ENCODE measurements at regions not wholly inside any gene's neighbourhood (a gene's known extent, or its start where the extent isn't known, plus 50 kb on each side); places are given as distances from the start of the nearest gene placed in this dataset.
A peak's percentile ranks its signal among the peaks of the same experiment; 100 is the strongest.

- H3K4me3 ChIP-seq, result no peak overlapping the region
- no peaks in the 10 kb centered on the region for H3K9me3 ChIP-seq
- DNase-seq (no peak), ATAC-seq (peak in 1 of 2 donors; percentile 12)
- peak overlapping the region in 1 of 4 donors; percentile 29 for H3K27ac ChIP-seq
- TF ChIP-seq POLR2A (IDR thresholded peaks at IDR 0.05) (no peak), CTCF (IDR thresholded peaks at IDR 0.05 in 4 of 5, conservative IDR thresholded peaks at IDR 0.05 in 1 of 5) (no peak)
- no peaks in the 10 kb centered on the region for H3K36me3 ChIP-seq
- H3K27me3 ChIP-seq, result peaks cover 0 to 4% (median 0%) of the 10 kb centered on the region in 3 donors
- intact Hi-C loops (cut with DNase I; ENCODE audit: low total_unique reads) (loop anchor here (10.0 kb wide), 1 partner anchor 141 kb away; no protein-coding TSS in a partner anchor), in situ Hi-C loops (cut with MboI; ENCODE audit: low sequenced_read_pairs in 4 of 4) (no loop called here)
- peaks cover 15 to 25% of the 10 kb centered on the region in 2 donors for H3K4me1 ChIP-seq
Measured at GRCh38 chr17:31695456-31696090, 163.5 kb downstream of the COPRS start.

DNA sequence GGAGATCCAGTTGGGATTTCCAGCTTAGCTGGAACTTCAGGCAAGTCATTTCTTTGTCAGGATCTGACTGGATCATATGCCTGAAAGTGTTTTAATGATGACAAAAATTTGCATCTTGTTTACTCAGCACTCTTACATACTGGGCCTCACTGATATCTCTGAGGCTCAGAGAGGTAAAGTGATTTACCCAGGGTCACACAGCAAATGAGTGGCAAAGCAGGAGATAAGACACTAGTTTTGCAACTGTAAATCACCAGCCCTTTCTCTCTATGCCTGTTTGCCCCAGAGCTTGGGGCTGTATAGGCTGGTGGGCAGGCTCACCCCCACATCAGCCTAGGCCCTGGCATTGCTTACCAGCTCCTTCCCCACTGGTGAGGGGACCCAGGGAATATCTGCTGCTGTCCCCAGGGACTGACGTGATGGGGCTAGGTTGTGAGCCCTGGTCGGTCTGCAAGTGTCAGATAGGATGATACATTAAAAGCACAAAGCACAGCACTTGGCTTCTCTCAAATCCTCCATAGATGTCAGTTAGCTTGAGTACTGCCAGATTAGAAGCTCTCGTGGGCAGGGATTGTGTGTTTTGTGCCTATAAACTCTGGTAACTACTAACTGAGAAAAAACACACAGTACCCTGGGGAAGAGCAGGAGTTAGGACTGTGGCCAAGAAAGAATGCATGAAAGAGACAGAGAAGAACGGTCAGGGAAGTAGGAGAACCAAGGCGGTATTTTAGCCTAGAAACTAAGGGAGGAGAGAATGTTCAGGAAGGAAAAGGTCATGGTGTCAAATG, 165.4 kb downstream of the COPRS start:
- in situ Hi-C loops (cut with MboI; ENCODE audit: low sequenced_read_pairs in 4 of 4), result no loop called here
- intact Hi-C loops (cut with DNase I; ENCODE audit: low total_unique reads), result loop anchor here (10.0 kb wide), 1 partner anchor 139 kb away; no protein-coding TSS in a partner anchor

GRCh38 chr17:31692632-31693031, 166.4 kb downstream of the COPRS start:
- H3K36me3 ChIP-seq, result no peaks in the 10 kb centered on the region
- no peak overlapping the region for H3K4me3 ChIP-seq
- peaks cover 0 to 4% (median 0%) of the 10 kb centered on the region in 3 donors for H3K27me3 ChIP-seq
- no peak for ATAC-seq
- no peaks in the 10 kb centered on the region for H3K9me3 ChIP-seq
- H3K4me1 ChIP-seq, result peaks cover 15 to 25% of the 10 kb centered on the region in 2 donors
- H3K27ac ChIP-seq, result no peak overlapping the region
- TF ChIP-seq POLR2A (IDR thresholded peaks at IDR 0.05) (no peak), CTCF (IDR thresholded peaks at IDR 0.05 in 4 of 5, conservative IDR thresholded peaks at IDR 0.05 in 1 of 5) (no peak)
- in situ Hi-C loops (cut with MboI; ENCODE audit: low sequenced_read_pairs in 4 of 4), result no loop called here
- intact Hi-C loops (cut with DNase I; ENCODE audit: low total_unique reads), result loop anchor here (10.0 kb wide), 1 partner anchor 138 kb away; no protein-coding TSS in a partner anchor
- no peak for DNase-seq

More for the DNA sequence above, 165.4 kb downstream of the COPRS start:
- peaks cover 0 to 4% (median 0%) of the 10 kb centered on the region in 3 donors for H3K27me3 ChIP-seq
- ATAC-seq (no peak), DNase-seq (no peak)
- TF ChIP-seq POLR2A (IDR thresholded peaks at IDR 0.05) (no peak), CTCF (IDR thresholded peaks at IDR 0.05 in 4 of 5, conservative IDR thresholded peaks at IDR 0.05 in 1 of 5) (no peak)
- no peaks in the 10 kb centered on the region for H3K9me3 ChIP-seq
- H3K27ac ChIP-seq, result no peak overlapping the region
- H3K4me1 ChIP-seq, result peaks cover 15 to 25% of the 10 kb centered on the region in 2 donors
- H3K4me3 ChIP-seq, result no peak overlapping the region
- H3K36me3 ChIP-seq, result no peaks in the 10 kb centered on the region

DNA sequence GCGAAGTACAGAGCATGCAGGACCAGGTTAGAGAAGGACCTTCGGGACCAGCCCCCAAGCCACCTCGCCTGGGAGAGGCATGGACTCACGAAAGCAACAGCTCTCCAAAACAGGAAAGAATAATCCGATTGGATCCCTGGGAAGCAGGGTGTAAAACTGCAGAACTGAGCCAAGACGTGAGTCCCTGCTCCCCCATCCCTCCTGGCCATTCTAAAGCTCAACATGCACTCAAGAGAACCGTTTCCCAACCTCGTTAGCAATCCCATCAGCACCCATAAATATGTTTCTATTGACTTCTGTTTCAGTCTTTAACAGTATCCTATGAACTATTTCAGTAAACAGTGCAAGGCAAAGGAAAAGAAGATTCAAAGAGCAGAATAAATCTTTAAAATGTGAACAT, 167.0 kb downstream of the COPRS start:
- H3K36me3 ChIP-seq, result no peaks in the 10 kb centered on the region
- no peak overlapping the region for H3K27ac ChIP-seq
- intact Hi-C loops (cut with DNase I; ENCODE audit: low total_unique reads), result loop anchor here (10.0 kb wide), 1 partner anchor 137 kb away; no protein-coding TSS in a partner anchor

More for the DNA sequence above, 167.0 kb downstream of the COPRS start:
- no peak for ATAC-seq
- H3K4me1 ChIP-seq, result peaks cover 15 to 23% of the 10 kb centered on the region in 2 donors
- TF ChIP-seq POLR2A (IDR thresholded peaks at IDR 0.05) (no peak), CTCF (IDR thresholded peaks at IDR 0.05 in 4 of 5, conservative IDR thresholded peaks at IDR 0.05 in 1 of 5) (no peak)
- no peak overlapping the region for H3K4me3 ChIP-seq
- DNase-seq, result no peak
- peaks cover 0 to 4% (median 0%) of the 10 kb centered on the region in 3 donors for H3K27me3 ChIP-seq
- in situ Hi-C loops (cut with MboI; ENCODE audit: low sequenced_read_pairs in 4 of 4), result no loop called here
- H3K9me3 ChIP-seq, result no peaks in the 10 kb centered on the region

Data from gastrocnemius medialis (tissue), 4 donors.